ENCODE measurements at regions not wholly inside any gene's neighbourhood (a gene's known extent, or its start where the extent isn't known, plus 50 kb on each side); places are given as distances from the start of the nearest gene placed in this dataset.

GRCh38 chr12:59084511-59085375, 164.4 kb upstream of the LRIG3 start:
- H3K4me1 ChIP-seq = peaks cover 0 to 45% (median 22%) of the 10 kb centered on the region in 4 donors
- TF ChIP-seq EP300 (IDR thresholded peaks at IDR 0.05) = no peak
- no peak for TF ChIP-seq CTCF (IDR thresholded peaks at IDR 0.05)
- TF ChIP-seq POLR2AphosphoS5 (IDR thresholded peaks at IDR 0.05) = no peak
- no peak for TF ChIP-seq POLR2A (IDR thresholded peaks at IDR 0.05)
- 47 to 66% (median 62%) methylated on average over 12 of the region's 12 CpGs for WGBS, 5 donors
- peak in 1 of 2 donors; percentile 76 for DNase-seq
- no peaks in the 10 kb centered on the region for H3K27me3 ChIP-seq
- no peak overlapping the region for H3K4me3 ChIP-seq
- no peaks in the 10 kb centered on the region for H3K36me3 ChIP-seq
- no peaks in the 10 kb centered on the region for H3K9me3 ChIP-seq
- H3K27ac ChIP-seq = peak overlapping the region in 3 of 5 donors; percentile 7 to 50 (median 20)
- intact Hi-C loops (cut with DNase I; ENCODE audit: low total_unique reads) = loop anchor here (10.0 kb wide), 1 partner anchor 540 kb away; no protein-coding TSS in a partner anchor

- Histone ChIP-seq H3K36me3 (no peaks in the 10 kb centered on the region), H3K27ac (no peak overlapping the region), H3K4me3 (no peak overlapping the region), H3K9me3 (no peaks in the 10 kb centered on the region), H3K4me1 (peaks cover 0 to 61% (median 32%) of the 10 kb centered on the region in 4 donors), H3K27me3 (no peaks in the 10 kb centered on the region)
- 76 to 84% (median 82%) methylated on average over 3 of the region's 3 CpGs for WGBS, 5 donors
- DNase-seq = no peak
- intact Hi-C loops (cut with DNase I; ENCODE audit: low total_unique reads) = loop anchor here (10.0 kb wide), 1 partner anchor 538 kb away; no protein-coding TSS in a partner anchor
- TF ChIP-seq POLR2AphosphoS5 (IDR thresholded peaks at IDR 0.05) (no peak), POLR2A (IDR thresholded peaks at IDR 0.05) (no peak)
Measured at GRCh38 chr12:59082952-59083351, 162.6 kb upstream of the LRIG3 start.

GRCh38 chr12:59080101-59080500, 159.8 kb upstream of the LRIG3 start:
- peak; percentile 18 to 37 for DNase-seq
- no peaks in the 10 kb centered on the region for H3K36me3 ChIP-seq
- H3K4me1 ChIP-seq = peaks cover 6 to 54% (median 30%) of the 10 kb centered on the region in 4 donors
- 40 to 78% (median 45%) methylated on average over 1 of the region's 1 CpG for WGBS, 5 donors
- TF ChIP-seq POLR2A (IDR thresholded peaks at IDR 0.05) = no peak
- no peak for TF ChIP-seq CTCF (IDR thresholded peaks at IDR 0.05)
- TF ChIP-seq POLR2AphosphoS5 (IDR thresholded peaks at IDR 0.05) = peak in 2 of 3 donors; percentile 16 to 18
- no peak for TF ChIP-seq EP300 (IDR thresholded peaks at IDR 0.05)
- no peaks in the 10 kb centered on the region for H3K27me3 ChIP-seq
- intact Hi-C loops (cut with DNase I; ENCODE audit: low total_unique reads) = loop anchor here (10.0 kb wide), 1 partner anchor 535 kb away; no protein-coding TSS in a partner anchor
- H3K4me3 ChIP-seq = no peak overlapping the region
- H3K27ac ChIP-seq = peak overlapping the region in 1 of 5 donors; percentile 50
- H3K9me3 ChIP-seq = no peaks in the 10 kb centered on the region

- intact Hi-C loops (cut with DNase I; ENCODE audit: low total_unique reads) = no loop called here
- WGBS, 5 donors = 63 to 72% (median 64%) methylated on average over 4 of the region's 4 CpGs
- H3K4me1 ChIP-seq = peaks cover 6 to 52% (median 27%) of the 10 kb centered on the region in 4 donors
- TF ChIP-seq POLR2A (IDR thresholded peaks at IDR 0.05) = no peak
- DNase-seq = no peak
- no peaks in the 10 kb centered on the region for H3K36me3 ChIP-seq
- H3K9me3 ChIP-seq = no peaks in the 10 kb centered on the region
- H3K27me3 ChIP-seq = no peaks in the 10 kb centered on the region
- peak overlapping the region in 2 of 5 donors; percentile 28 to 50 for H3K27ac ChIP-seq
- no peak overlapping the region for H3K4me3 ChIP-seq
Measured at GRCh38 chr12:59079472-59079871, 159.2 kb upstream of the LRIG3 start.

GRCh38 chr12:59079002-59079401, 158.7 kb upstream of the LRIG3 start:
- TF ChIP-seq POLR2AphosphoS5 (IDR thresholded peaks at IDR 0.05) = no peak
- no peak for TF ChIP-seq POLR2A (IDR thresholded peaks at IDR 0.05)
- no peak for TF ChIP-seq EP300 (IDR thresholded peaks at IDR 0.05)
- TF ChIP-seq CTCF (IDR thresholded peaks at IDR 0.05) = no peak
- H3K36me3 ChIP-seq = no peaks in the 10 kb centered on the region
- H3K9me3 ChIP-seq = no peaks in the 10 kb centered on the region
- WGBS, 5 donors = 19 to 39% (median 27%) methylated on average over 2 of the region's 2 CpGs
- H3K4me1 ChIP-seq = peaks cover 6 to 48% (median 24%) of the 10 kb centered on the region in 4 donors
- intact Hi-C loops (cut with DNase I; ENCODE audit: low total_unique reads) = no loop called here
- H3K27me3 ChIP-seq = no peaks in the 10 kb centered on the region
- H3K27ac ChIP-seq = peak overlapping the region in 2 of 5 donors; percentile 28 to 50
- peak in 1 of 2 donors; percentile 20 for DNase-seq
- no peak overlapping the region for H3K4me3 ChIP-seq

Measured in stomach (tissue), 8 donors.